Neuron (in vitro differentiated cells): ENCODE measurements at regions not wholly inside any gene's neighbourhood (a gene's known extent, or its start where the extent isn't known, plus 50 kb on each side); places are given as distances from the start of the nearest gene placed in this dataset.
"Not testable (repeated sequence)": the region's sequence is repeated elsewhere in the genome, so short reads cannot be mapped to it uniquely, and the experiment has no call there.

Experiments
- H2AFZ ChIP-seq: one replicate; pipeline ENCODE4 v1.6.1; 2013; ENCODE audit warnings: low read depth, mild to moderate bottlenecking, inconsistent platforms, low read length, moderate library complexity
- H3K27me3 ChIP-seq: one replicate; pipeline ENCODE4 v1.6.1; 2013; ENCODE audit warnings: low read length; ENCODE audit not compliant: insufficient read depth
- H3K36me3 ChIP-seq: one replicate; pipeline ENCODE4 v1.6.1; 2013; ENCODE audit warnings: low read length; ENCODE audit not compliant: insufficient read depth
- H3K4me1 ChIP-seq: one replicate; pipeline ENCODE4 v1.6.1; 2013; ENCODE audit warnings: low read length; ENCODE audit not compliant: insufficient read depth
- H3K4me3 ChIP-seq: 2 replicates; pipeline ENCODE4 v1.5.1; 2013; ENCODE audit warnings: mild to moderate bottlenecking, low read length, moderate library complexity
- H3K9me3 ChIP-seq: one replicate; pipeline ENCODE4 v1.6.1; 2013; ENCODE audit warnings: low read length

DNA sequence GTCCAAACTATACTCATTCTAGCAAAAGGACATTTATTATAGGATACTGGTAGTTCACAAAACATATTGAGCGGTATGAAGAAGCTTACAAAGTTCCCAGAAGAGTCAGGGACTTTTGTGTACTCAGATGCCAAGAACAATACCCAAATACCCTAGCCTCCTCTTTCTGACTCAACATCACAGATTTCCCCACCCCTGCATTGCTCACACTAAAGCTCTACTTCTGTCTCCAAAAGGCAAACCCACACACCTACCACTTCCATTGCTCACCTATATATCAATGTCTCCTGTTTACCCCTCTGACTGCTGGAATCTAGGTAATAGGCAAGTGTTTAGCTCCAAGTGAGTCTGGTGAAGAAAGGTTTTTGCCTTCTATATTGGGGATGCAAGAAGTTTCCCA is 100.7 kb upstream of the HCCS start:
- H3K27me3 ChIP-seq = no peaks in the 10 kb centered on the region
- no peaks in the 10 kb centered on the region for H3K36me3 ChIP-seq
- no peaks in the 10 kb centered on the region for H3K9me3 ChIP-seq
- H2AFZ ChIP-seq = no peak overlapping the region
- peaks cover 9% of the 10 kb centered on the region for H3K4me1 ChIP-seq
- H3K4me3 ChIP-seq = no peak overlapping the region

DNA sequence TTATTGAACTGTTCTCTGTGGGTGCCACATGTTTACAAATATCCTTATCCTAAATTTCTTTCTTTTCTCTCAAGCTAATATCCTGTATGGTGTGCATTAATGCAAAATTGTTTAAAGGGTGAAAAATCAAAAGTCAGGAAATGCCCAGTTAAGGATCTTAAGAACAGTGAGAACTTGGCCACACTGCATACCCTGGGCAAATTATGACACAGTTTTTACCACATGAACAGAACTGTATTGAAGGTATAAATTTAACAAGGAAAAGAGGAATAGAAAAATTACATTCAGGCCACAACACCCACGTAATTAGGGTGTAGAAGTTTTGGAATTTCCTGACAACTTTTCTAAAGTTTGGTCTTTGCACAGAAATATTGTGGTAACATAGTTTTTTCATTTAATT is 94.4 kb upstream of the HCCS start:
- no peaks in the 10 kb centered on the region for H3K4me1 ChIP-seq
- no peaks in the 10 kb centered on the region for H3K36me3 ChIP-seq
- no peaks in the 10 kb centered on the region for H3K9me3 ChIP-seq
- no peak overlapping the region for H3K4me3 ChIP-seq
- no peak overlapping the region for H2AFZ ChIP-seq
- no peaks in the 10 kb centered on the region for H3K27me3 ChIP-seq

DNA sequence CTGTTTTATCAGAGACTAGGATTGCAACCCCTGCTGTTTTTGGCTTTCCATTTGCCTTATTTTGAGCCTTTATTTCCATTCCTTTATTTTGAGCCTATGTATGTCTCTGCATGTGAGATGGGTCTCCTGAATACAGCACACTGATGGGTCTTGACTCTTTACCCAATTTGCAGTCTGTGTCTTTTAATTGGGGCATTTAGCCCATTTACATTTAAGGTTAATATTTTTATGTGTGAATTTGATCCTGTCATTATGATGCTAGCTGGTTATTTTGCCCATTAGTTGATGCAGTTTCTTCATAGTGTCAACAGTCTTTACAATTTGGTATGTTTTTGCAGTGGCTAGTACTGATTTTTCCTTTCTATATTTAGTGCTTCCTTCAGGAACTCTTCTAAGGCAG is 88.5 kb upstream of the HCCS start:
- H3K4me1 ChIP-seq, H3K4me3 ChIP-seq, H3K27me3 ChIP-seq, H3K36me3 ChIP-seq, H3K9me3 ChIP-seq, H2AFZ ChIP-seq: not testable (repeated sequence)

DNA sequence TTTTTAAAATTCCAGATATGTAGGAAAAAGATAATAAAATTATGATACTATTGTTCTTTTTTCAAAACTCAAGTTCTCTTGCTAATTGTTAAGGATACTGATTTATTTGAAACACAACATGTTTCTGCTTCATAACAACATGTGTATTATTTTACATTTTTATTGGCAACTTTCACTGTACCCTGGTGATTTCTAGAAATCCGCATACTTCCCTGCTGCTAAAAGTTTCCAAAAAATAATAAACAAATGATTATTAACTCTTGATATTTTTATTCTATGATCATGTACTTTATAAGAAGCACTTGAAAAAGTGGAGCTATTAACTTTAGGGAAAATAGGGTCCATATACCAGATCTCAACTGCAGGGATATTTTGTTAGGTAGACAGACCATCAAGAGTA is 71.2 kb upstream of the HCCS start:
- Histone ChIP-seq H3K4me1 (no peaks in the 10 kb centered on the region), H3K9me3 (no peaks in the 10 kb centered on the region), H3K36me3 (no peaks in the 10 kb centered on the region), H2AFZ (no peak overlapping the region), H3K4me3 (no peak overlapping the region), H3K27me3 (no peaks in the 10 kb centered on the region)

DNA sequence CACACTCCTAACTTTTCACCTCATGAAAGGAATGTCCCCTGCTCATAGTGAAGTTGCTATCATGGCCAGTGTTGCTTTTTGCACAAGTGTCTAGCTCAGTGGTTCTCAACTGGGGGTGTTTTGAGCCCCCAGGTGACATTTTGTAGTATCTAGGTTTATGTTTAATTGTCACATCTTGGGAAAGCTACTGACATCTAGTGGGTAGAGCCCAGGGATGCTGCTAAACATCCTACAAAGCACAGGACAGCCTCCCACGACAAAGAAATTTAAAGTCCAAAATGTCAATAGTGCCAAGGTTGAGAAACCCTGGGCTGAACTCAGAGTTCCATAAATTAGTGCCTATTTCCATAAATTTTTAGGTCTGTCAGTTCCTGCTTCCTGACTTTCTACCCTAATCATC is 70.7 kb upstream of the HCCS start:
- Histone ChIP-seq H3K4me1 (no peaks in the 10 kb centered on the region), H3K27me3 (no peaks in the 10 kb centered on the region), H3K4me3 (no peak overlapping the region), H3K36me3 (no peaks in the 10 kb centered on the region), H3K9me3 (no peaks in the 10 kb centered on the region), H2AFZ (no peak overlapping the region)

DNA sequence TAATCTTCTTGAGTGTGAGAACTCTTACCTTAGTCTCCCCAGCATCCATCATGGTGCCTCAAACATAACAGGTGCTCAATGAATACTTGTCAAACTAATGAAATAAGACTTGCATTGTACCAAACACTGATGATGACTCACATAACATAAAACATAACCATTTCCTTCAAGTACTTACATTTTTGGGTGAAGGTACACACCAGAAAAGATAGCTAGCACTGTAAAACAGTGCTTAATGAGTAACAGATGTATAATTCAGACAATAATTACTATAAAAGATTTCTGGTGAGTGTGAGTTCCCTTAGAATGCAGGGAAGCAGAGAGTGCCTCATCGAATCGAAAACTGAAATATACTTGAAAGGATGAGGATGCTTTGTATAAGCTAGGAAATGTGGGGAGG is 70.1 kb upstream of the HCCS start:
- Histone ChIP-seq H3K9me3 (no peaks in the 10 kb centered on the region), H3K36me3 (no peaks in the 10 kb centered on the region), H2AFZ (no peak overlapping the region), H3K27me3 (no peaks in the 10 kb centered on the region), H3K4me1 (no peaks in the 10 kb centered on the region), H3K4me3 (no peak overlapping the region)

DNA sequence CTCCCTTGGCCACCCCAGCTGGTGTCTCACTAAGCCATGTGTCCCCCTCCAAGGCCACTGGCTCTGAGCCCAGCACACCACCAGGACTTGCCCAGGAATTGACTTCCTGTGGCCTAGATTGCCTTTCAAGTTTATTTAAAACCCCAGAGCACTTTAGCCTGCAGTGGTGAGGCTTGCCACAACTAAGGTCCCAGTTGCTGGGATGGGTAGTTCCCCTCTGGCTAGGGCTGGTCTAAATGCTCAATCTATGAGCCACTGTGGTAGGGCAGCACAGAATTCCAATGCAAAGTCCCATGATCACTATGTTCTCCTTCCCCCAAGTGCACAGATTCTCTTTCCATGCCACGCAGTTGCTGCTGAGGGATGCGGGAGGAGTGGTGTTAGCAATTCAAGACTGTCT is 61.1 kb upstream of the HCCS start:
- Histone ChIP-seq H3K36me3 (no peaks in the 10 kb centered on the region), H3K9me3 (no peaks in the 10 kb centered on the region), H2AFZ (no peak overlapping the region), H3K4me1 (no peaks in the 10 kb centered on the region), H3K27me3 (no peaks in the 10 kb centered on the region), H3K4me3 (no peak overlapping the region)

DNA sequence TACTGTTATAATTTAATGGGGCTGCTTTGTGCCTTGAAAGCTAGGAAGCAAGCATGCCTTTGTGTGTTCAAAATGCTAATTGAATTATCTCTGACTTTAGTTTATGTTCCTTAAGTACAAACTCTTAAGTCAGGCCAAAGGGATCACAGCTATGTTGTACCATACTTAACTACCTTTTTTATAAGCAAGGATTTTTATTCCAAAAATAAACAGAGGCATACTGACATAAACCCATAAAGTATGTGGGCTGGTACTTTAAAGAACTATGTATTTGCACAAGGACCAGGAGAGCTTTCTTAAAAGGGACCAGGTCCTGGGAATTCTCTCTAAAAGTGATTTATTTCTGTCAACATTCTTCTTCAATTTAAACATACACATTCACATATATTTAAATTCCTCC is 57.8 kb upstream of the HCCS start:
- no peaks in the 10 kb centered on the region for H3K27me3 ChIP-seq

DNA sequence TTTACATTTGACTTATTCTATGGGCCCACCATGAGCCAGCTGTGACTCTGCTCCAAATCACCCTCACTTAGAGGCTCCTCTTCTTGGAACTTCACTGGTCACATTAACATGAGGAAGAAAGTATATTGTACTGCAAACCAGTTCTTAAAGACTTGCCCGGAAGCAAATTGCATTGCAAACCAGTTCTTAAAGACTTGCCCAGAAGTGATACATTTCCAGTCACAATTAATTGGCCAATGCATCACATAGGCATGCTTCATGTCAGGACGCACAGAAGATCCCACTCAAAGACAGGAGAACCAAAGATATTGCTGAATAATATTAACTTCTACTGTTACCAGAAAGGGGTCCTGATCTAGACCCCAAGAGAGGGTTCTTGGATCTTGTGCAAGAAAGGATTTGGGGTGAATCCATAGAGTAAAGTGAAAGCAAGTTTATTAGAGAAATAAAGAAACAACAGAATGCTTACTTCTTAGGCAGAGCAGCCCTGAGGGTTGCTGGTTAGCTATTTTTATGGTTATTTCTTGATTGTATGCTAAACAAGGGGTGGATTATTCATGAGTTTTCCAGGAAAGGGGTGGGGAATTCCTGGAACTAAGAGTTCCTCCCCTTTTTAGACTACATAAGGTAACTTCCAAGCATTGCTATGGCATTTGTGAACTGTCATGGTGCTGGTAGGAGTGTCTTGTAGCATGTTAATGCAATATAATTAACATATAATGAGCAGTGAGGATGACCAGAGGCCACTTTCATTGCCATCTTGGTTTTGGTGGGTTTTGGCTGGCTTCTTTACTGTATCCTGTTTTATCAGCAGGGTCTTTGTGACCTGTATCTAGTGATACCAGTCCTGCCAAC is 54.6 kb upstream of the HCCS start:
- H3K9me3 ChIP-seq = no peaks in the 10 kb centered on the region
- no peak overlapping the region for H2AFZ ChIP-seq
- no peaks in the 10 kb centered on the region for H3K4me1 ChIP-seq
- no peaks in the 10 kb centered on the region for H3K36me3 ChIP-seq
- no peak overlapping the region for H3K4me3 ChIP-seq
- H3K27me3 ChIP-seq = no peaks in the 10 kb centered on the region

More for the DNA sequence above, 57.8 kb upstream of the HCCS start:
- Histone ChIP-seq H2AFZ (no peak overlapping the region), H3K4me1 (no peaks in the 10 kb centered on the region), H3K36me3 (no peaks in the 10 kb centered on the region), H3K9me3 (no peaks in the 10 kb centered on the region), H3K4me3 (no peak overlapping the region)

DNA sequence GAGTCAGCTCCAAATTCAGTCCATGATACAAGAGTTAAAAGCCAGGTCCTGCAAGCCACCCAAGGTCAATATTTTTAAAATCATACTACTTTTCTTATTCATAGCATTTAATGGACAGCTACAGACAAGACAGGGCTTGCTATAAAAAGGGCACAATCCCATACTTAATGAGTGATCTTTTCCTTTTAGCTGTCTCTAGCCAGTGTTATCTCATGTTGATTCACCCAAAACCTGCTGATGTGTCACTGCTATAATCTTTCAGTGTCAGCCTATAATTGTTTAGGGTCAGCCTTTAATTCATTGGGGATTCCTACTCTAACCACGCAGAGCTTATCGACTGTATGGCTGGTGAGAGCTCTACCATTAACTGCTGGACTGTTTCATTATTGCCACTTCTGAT is 51.2 kb upstream of the HCCS start:
- H3K27me3 ChIP-seq = no peaks in the 10 kb centered on the region
- no peaks in the 10 kb centered on the region for H3K9me3 ChIP-seq
- no peak overlapping the region for H3K4me3 ChIP-seq
- H3K4me1 ChIP-seq = peaks cover 7% of the 10 kb centered on the region
- no peak overlapping the region for H2AFZ ChIP-seq
- H3K36me3 ChIP-seq = no peaks in the 10 kb centered on the region
